Erythroblast (primary cell): ENCODE measurements at regions not wholly inside any gene's neighbourhood (a gene's known extent, or its start where the extent isn't known, plus 50 kb on each side); places are given as distances from the start of the nearest gene placed in this dataset.

Source experiments
- GATA1 ChIP-seq: IDR thresholded peaks from 2 replicates; pipeline ENCODE4 v1.6.1; 2011; ENCODE audit warnings: low read depth, mild to moderate bottlenecking, control low read depth, low read length, moderate library complexity
- POLR2A ChIP-seq: IDR thresholded peaks from 2 replicates; pipeline ENCODE4 v1.6.1; 2011; ENCODE audit warnings: mild to moderate bottlenecking, low read length

DNA sequence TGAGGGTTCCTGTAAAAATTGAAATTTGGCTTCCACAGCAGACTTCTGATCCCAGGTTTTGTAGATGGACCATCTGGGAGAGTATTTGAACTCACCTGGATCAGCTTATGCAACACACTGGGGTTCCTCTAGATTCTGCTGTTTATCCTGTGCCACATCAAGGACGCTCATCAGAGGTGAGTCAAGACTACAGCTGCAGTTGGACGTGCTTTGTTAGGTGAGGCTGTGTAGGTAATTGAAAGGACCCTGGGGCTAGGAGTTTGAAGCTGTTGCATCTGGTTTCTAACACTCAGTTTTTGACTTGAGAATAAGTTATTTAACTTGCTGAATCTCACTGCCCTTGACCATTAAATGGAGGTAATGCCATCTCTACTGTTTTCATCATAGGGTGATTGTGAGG lies 394.2 kb downstream of the EDEM1 start:
- TF ChIP-seq POLR2A, result no peak
- TF ChIP-seq GATA1, result no peak
